Hematopoietic multipotent progenitor cell treated with erythropoietin and hydrocortisone succinate and interleukin-3 and kit ligand, for 4 days (in vitro differentiated cells): ENCODE measurements at regions not wholly inside any gene's neighbourhood (a gene's known extent, or its start where the extent isn't known, plus 50 kb on each side); places are given as distances from the start of the nearest gene placed in this dataset.

Experiments
- DNase-seq: peaks from one replicate; pipeline ENCODE4 v3.0.0-alpha.2; 2015

DNA sequence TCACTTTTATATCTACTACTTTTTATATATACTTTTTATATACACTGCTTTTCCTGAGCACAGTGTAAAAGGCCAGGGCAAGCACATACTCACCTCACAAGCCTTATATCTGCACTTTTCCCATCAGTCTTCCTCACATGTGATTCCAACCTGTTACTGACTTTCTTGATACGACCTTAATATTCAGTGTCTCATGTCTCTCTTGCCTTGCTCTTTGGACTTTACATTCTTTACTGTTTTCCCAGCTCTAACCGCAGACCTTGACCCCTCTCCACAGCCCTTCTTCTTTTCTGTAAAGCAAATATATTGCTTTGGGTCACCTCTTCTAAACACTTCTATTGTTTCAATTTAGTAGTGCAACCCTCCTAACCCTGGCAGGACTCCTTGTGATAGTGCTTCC lies 353.1 kb upstream of the ANO5 start:
- DNase-seq: no peak

DNA sequence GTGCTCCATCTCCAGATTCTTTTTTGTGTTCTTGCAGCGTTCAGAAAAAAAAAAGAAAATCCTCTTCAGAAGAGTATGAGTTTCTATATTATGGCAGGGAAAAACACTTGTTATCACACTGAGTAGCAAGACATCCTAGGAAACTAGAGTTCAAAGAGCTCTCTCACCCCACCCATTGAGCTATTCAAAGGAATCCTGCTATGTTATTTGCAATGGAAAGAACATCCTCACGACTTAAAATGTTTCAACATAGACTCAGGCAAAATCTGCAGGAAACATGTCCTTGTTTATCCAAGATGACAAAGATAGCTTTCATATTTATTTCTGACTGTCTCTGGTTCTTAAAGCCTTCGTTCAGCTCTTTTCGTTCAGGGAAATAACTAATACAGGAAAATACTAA lies 331.6 kb upstream of the ANO5 start:
- no peak for DNase-seq

DNA sequence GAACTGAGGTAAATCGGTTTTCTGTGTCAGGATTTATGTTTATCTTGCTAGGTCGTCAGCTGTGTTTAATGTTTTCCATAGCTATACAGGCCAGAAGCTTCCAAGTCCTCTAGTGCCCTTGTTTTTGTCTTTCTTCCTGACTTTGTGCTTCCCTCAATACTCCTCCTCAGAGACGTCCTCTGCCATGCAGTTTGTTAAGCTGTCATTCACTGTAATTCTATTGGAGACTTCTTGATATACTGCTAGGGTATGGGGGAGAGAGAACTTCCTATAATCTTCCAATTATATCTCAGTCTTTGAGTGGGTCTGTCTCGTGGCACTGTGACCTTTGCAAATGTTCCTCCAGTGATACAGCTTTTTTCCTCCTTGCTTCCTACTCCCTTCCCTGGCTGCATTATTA lies 327.3 kb upstream of the ANO5 start:
- DNase-seq: no peak

DNA sequence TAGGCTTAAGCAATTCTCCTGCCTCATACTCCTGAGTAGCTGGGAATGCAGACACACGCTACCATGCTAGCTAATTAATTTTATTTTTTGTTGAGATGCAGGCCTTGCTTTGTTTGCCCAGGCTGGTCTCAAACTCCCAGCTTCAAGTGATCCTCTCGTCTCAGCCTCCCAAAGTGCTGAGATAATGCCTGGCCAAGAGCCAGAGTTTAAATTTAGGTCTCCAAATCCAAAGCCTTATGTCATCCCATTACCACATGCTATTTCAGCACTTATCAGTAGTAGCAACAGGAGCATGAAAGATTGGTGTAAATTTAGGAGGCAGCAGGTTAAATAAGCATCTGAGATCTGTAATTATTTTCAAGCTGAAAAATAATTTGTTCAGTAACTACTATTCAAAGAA lies 326.1 kb upstream of the ANO5 start:
- no peak for DNase-seq

- no peak for DNase-seq
These were observed 315.7 kb upstream of the ANO5 start for GRCh38 chr11:21877151-21877550.

- DNase-seq: no peak
These were observed 309.5 kb upstream of the ANO5 start for GRCh38 chr11:21883354-21883753.

- peak; percentile 3 for DNase-seq
These were observed 304.1 kb upstream of the ANO5 start for GRCh38 chr11:21888814-21889213.

DNA sequence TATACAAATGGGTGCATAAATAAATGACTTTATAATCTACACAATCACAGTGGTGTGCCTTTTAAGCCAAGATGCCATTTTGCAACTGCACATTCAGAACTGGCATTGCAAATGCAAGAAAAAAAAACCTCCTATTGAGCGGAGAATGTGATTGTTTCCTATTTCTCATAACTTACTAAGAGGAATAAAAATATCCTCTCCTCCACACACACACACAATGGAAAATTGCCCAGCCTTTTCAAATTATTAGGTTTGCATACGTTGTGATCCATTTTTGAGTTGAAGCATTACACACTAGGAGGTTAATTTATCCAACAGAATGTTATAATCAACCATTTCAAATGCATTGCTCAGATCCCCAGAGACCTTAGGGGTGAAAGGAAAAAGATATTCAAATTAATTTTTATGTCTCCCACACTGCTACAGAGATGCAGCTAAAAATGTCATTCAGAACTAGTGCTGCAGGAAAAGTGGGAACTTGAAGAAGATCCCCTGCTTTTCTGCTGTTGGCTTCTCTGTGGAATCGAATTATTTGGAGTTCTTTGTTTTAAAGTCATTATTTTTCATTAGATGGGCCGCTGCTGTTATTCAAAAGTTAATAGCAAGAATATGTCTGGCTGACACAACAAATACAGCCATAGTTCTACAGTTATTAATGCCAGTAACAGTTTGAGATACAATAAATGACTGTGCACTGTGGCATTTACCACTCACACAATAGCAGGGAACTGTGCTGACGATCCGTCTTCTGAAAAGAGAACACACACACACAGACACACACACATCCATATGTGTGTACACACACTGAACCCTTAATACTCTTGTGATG lies 299.9 kb upstream of the ANO5 start:
- no peak for DNase-seq

GRCh38 chr11:21893565-21893867 lies 299.4 kb upstream of the ANO5 start:
- no peak for DNase-seq

DNA sequence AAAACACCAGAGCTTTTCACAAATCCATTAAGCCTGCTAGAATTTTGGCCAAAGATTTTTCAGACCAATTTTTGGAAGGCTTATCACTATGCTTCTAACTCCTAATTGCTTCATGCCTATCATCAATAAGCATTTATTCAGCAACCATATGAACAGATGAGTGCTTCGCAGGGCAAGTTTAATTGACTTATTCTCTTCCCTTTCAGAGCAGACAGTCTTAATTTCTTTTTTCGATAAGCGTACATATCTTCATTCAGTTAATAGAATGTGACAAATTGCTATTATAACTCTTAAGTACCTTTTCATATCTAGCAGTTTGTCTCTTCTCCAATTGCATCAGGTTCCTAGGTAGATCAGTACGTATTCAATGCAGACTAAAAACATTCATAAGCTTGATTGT lies 298.4 kb upstream of the ANO5 start:
- DNase-seq: no peak

DNA sequence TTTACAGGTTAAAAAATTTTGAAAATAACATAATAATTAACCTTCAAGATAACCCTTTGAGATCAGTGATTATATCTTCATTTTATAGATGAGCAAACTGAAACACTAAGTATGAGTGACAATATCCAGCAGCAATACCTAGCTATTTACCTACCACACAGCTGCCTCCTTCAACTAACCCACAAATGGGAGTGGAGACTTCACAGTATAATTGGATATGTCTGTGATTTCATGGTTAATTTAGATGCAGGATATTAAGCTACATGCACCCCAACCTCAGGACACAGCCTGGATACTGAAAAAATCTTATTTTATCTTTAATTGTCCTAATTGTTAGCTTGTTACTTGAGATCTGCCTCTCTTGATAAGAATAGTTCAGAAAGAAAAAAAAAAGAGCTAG lies 297.2 kb upstream of the ANO5 start:
- DNase-seq: no peak

DNA sequence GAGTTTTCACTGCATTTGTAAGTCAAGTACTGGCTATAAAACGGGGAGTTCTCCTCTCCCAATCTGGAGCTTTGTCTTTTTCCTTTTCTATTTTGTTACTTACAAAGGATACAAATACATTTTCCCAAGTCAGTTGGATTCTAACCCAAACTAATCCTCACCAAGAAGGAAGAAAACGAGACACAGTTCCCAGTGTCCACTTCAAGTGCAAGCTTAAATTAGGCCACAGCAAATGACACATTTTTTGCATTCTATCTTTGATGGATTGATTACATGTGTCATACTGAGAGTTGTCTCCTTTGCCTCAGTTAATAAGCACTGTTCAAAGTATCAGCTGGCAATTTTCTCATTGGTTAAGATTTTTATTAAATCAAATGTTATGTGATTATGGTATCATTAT lies 296.7 kb upstream of the ANO5 start:
- no peak for DNase-seq

DNA sequence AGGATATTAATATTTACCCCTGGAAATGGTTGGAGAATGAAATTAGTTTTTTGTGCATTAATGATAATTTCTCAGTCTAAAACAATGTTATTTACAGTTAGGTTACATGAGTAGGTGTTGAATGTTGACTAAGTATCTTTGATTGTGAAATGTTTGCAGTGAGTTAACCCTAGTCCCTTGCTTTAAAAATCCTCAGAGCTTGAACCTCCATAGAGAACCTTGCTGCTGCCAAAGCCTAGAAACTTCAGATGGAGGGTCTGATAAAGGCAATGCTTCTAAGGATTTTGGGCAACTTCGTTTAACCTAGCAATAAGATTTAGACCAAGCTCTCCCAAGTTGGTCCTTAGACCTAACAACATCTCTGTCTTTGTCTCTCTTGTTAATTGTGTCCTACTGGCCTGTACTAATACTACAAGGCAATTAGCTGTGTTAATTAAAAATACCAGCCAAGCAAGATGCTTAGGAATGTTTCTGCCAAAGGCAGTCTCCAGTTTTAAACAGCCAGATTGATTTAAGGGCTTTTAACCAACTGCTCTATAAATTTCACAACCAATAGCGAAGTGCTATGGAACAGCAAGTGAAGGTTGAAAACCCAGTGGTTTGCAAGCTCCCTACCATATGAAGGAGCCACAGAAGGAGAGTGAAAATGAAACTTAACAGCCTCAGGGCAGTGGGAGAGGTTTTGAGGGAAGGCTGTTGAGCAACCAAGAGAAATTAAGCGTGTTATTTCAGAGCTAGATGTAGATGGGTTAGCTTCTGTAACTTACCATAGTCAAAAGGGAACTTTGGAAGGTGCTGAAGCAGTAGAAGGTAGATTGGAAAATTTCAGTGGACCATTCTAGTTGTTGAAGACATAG lies 295.9 kb upstream of the ANO5 start:
- DNase-seq: peak; percentile 7

GRCh38 chr11:21897752-21898151 lies 295.1 kb upstream of the ANO5 start:
- DNase-seq: no peak

DNA sequence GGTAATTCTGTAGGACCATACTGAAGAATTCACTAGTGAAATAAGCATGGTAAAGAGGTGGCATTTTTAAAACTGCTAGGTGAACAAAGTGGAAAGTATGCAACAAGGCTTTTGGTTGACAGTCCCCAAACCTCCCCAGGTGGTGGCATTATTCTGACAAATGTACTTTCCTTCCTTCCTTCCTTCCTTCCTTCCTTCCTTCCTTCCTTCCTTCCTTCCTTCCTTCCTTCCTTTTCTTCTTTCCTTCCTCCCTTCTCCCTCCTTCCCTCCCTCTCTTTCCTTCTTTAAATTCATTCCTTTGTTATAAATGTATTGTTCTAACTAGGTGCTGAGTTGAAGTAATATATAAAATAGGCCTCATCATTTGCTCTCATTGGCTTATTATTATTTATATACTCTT lies 284.7 kb upstream of the ANO5 start:
- no peak for DNase-seq

- DNase-seq: no peak
These were observed 283.7 kb upstream of the ANO5 start for GRCh38 chr11:21909145-21909544.

GRCh38 chr11:21911061-21911460 lies 281.8 kb upstream of the ANO5 start:
- no peak for DNase-seq

GRCh38 chr11:21912285-21912684 lies 280.6 kb upstream of the ANO5 start:
- DNase-seq: no peak

- no peak for DNase-seq
These were observed 271.7 kb upstream of the ANO5 start for GRCh38 chr11:21921151-21921550.

- DNase-seq: no peak
These were observed 268.6 kb upstream of the ANO5 start for GRCh38 chr11:21924262-21924661.

DNA sequence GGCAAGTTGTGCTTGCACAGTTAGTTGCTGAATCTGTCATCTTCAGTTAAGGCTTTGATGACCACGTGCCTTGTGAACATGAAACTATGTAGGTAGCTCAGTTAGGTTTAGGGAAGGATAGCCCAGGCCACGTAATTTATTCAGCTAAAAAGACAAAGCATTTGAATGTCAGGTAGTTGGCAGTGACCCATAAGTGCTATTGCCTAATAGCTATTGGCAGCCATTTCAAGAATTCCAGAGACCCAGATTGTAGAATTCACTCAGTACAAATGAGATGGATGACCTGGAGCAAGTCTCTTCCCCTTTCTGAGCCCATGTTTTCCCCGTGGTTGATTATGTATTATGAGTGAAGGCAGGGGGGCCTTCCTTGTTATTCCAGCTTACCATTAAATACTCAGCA lies 265.3 kb upstream of the ANO5 start:
- no peak for DNase-seq

- DNase-seq: no peak
These were observed 264.0 kb upstream of the ANO5 start for GRCh38 chr11:21928847-21929246.

DNA sequence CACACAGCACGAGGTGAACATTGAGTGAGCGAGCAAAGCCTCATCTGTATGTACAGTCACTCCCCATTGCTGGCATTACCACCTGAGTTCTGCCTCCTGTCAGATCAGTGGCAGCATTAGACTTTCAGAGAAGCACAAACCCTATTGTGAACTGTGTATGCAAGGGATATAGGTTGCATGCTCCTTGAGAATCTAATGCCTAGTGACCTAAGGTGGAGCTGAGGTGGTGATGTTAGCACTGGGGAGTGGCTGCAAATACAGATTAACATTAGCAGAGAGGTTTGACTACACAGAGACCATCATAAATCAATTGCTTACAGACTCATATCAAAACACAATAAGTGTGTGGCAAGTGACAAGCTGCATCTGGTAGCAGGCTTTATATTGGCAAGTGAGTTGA lies 262.5 kb upstream of the ANO5 start:
- DNase-seq: no peak

- no peak for DNase-seq
These were observed 261.3 kb upstream of the ANO5 start for GRCh38 chr11:21931436-21932101.
